Stomach (tissue), 4 donors: ENCODE measurements at regions not wholly inside any gene's neighbourhood (a gene's known extent, or its start where the extent isn't known, plus 50 kb on each side); places are given as distances from the start of the nearest gene placed in this dataset.

Source experiments
- EP300 ChIP-seq: sonication (generic); formaldehyde crosslinking; IDR thresholded peaks from one replicate; pipeline ENCODE4 v1.6.1; 2017; ENCODE audit warnings: antibody characterized with exemption
- POLR2A ChIP-seq, 4 donors: fragments of 450-650 bp; IDR thresholded peaks; one replicate each; pipeline ENCODE4 v1.6.1; 2016; ENCODE audit warnings: antibody characterized with exemption in 4 of 4, control low read depth in 2 of 4, mild to moderate bottlenecking in 1 of 4, moderate library complexity in 1 of 4
- POLR2AphosphoS5 ChIP-seq, 3 donors: sonication (generic); formaldehyde crosslinking; IDR thresholded peaks; one replicate each; pipeline ENCODE4 v1.6.1; 2016; ENCODE audit warnings: antibody characterized with exemption in 3 of 3
- TF ChIP-seq, protein P1 (sequence below), 7 experiments: fragments of 450-650 bp in 4 of 7; fragments of 200-600 bp in 3 of 7; sonication (generic) in 3 of 7; IDR thresholded peaks; one replicate each; pipeline ENCODE4 v1.5.1; 2016 to 2019; ENCODE audit warnings: antibody characterized with exemption in 7 of 7, control low read depth in 2 of 7, mild to moderate bottlenecking in 1 of 7

DNA sequence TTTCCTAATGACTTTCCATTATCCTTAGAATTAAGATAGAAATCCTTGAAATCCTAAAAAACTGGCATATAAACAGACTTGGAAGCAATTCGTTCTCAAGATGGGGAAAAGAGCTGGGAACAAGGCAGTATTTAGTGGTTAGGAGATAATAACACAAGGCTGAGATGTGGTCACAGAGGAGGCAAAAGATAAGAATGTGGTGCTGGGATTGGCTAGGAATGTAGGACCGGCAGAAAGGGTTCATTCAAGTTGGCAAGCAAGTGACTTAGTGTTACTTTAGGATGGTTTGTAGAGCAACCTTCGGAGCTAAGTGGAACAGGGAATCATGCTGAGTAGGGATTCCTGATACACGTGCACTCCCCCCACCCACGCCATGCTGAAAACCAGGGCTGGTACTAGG, 121.9 kb upstream of the RPS6KA3 start:
- TF ChIP-seq, protein P1, sequence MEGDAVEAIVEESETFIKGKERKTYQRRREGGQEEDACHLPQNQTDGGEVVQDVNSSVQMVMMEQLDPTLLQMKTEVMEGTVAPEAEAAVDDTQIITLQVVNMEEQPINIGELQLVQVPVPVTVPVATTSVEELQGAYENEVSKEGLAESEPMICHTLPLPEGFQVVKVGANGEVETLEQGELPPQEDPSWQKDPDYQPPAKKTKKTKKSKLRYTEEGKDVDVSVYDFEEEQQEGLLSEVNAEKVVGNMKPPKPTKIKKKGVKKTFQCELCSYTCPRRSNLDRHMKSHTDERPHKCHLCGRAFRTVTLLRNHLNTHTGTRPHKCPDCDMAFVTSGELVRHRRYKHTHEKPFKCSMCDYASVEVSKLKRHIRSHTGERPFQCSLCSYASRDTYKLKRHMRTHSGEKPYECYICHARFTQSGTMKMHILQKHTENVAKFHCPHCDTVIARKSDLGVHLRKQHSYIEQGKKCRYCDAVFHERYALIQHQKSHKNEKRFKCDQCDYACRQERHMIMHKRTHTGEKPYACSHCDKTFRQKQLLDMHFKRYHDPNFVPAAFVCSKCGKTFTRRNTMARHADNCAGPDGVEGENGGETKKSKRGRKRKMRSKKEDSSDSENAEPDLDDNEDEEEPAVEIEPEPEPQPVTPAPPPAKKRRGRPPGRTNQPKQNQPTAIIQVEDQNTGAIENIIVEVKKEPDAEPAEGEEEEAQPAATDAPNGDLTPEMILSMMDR (IDR thresholded peaks at IDR 0.05), result no peak
- TF ChIP-seq POLR2AphosphoS5 (IDR thresholded peaks at IDR 0.05) (no peak), POLR2A (IDR thresholded peaks at IDR 0.05) (no peak), EP300 (no peak)
